D721Med (cell line): ENCODE measurements at regions not wholly inside any gene's neighbourhood (a gene's known extent, or its start where the extent isn't known, plus 50 kb on each side); places are given as distances from the start of the nearest gene placed in this dataset.

Source experiments
- DNase-seq: peaks from one replicate; pipeline ENCODE4 v3.0.0; 2011; ENCODE audit warnings: low spot score; ENCODE audit not compliant: insufficient read length
- FAIRE-seq: peaks from 2 replicates; lab custom pipeline; 2011; peaks lifted over from hg19 to GRCh38; lab: Jason Lieb, UNC
- TF ChIP-seq, protein P1 (sequence below): IDR thresholded peaks from 2 replicates; pipeline ENCODE4 v1.5.1; 2012; ENCODE audit warnings: mild to moderate bottlenecking, control low read depth; ENCODE audit not compliant: insufficient read depth; ENCODE audit errors: missing control alignments

DNA sequence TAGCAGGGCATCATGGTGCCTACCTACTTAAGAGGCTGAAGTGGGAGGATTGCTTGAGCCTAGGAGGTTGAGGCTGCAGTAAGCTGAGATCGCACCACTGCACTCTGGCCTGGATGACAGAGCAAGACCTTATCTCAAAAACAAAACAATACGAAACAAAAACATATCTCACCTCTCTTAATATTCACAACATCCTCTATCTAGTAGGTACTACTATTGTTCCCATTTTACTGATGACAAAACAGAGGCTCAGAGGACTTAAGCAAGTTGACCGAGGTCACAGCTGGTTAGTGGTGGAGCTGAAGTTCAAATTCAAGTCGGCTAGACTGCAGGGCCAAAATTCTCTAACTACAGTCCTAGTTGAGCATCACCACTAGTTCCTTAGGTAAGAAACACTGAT is 172.3 kb upstream of the EEA1 start:
- FAIRE-seq (no peak), DNase-seq (no peak)
- TF ChIP-seq, protein P1, sequence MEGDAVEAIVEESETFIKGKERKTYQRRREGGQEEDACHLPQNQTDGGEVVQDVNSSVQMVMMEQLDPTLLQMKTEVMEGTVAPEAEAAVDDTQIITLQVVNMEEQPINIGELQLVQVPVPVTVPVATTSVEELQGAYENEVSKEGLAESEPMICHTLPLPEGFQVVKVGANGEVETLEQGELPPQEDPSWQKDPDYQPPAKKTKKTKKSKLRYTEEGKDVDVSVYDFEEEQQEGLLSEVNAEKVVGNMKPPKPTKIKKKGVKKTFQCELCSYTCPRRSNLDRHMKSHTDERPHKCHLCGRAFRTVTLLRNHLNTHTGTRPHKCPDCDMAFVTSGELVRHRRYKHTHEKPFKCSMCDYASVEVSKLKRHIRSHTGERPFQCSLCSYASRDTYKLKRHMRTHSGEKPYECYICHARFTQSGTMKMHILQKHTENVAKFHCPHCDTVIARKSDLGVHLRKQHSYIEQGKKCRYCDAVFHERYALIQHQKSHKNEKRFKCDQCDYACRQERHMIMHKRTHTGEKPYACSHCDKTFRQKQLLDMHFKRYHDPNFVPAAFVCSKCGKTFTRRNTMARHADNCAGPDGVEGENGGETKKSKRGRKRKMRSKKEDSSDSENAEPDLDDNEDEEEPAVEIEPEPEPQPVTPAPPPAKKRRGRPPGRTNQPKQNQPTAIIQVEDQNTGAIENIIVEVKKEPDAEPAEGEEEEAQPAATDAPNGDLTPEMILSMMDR, result no peak

DNA sequence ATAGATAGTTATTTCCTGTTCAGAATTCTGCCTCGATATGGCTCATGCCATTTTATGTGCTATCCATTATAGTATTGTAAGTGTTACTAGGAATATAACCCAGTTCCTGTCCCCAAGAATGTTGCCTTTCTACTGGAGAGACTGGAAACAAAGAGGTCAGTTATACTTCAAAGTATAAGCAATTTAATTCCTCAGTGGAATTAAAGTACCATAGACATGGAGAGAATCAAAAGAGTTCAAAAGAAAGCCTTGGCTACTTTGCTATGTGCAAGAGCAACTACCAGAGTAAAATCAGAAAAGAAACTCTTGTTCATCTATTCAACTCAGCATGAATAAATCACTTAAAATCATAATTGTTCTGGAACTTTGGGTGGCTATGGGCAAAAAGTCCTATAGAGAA is 173.2 kb upstream of the EEA1 start:
- TF ChIP-seq, protein P1, result no peak
- FAIRE-seq (no peak), DNase-seq (no peak)

DNA sequence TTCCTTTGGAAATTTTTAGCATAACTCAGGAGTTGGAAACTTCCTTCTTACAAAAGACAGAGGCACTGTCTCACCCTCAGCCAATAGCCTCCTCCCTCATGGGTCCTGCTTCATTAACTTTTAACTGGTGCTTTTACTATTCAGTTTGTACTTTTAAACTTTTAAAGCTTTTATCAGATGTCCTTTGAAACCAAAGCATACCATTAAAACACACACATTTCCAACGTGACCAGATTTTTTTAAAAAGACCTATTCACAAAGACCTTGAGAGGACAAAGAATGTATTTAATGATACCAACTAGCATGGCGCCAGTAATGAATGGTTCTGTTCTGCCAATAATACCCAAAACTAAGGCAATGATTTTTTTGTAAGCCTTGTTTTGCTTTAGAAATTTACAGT is 173.6 kb upstream of the EEA1 start:
- FAIRE-seq (no peak), DNase-seq (no peak)
- TF ChIP-seq, protein P1, result no peak

DNA sequence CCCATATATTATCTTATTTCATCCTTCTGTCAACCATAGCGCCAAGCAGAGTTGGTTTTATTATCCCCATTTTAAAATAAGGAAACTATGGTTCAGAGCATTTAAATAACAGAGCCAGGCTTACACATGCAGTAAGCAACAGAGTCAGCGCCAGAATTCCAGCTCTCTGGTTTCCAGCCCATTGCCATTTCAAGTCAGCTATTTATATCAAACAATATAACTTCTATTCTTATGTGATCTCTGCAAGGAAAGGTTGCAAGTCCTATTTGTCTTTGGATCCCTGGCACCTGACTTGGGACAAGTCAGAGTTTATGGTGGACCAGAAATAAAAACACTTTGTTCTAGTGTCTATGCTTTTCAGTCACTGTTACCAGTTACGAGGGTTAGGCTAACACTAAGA is 174.1 kb upstream of the EEA1 start:
- TF ChIP-seq, protein P1, result no peak
- FAIRE-seq, result no peak
- no peak for DNase-seq

DNA sequence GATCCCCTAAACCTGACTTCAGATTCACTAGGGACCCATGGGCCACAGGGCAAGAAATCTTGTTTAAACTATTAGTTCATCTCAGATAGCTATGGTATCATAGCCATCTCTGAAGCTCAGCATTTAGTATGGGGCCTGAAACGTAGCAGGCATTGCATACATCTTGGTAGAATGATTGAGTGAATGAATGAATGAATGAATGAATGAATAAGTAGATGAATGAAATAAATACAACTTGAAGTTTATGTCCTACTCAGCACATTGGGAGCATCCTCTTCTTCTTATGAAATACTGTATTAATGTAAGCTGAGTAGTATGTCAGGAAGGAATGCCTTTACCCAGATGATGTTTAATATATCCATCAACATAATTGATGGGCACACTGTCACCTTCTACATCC is 175.4 kb upstream of the EEA1 start:
- DNase-seq (no peak), FAIRE-seq (no peak)
- TF ChIP-seq, protein P1, result no peak

DNA sequence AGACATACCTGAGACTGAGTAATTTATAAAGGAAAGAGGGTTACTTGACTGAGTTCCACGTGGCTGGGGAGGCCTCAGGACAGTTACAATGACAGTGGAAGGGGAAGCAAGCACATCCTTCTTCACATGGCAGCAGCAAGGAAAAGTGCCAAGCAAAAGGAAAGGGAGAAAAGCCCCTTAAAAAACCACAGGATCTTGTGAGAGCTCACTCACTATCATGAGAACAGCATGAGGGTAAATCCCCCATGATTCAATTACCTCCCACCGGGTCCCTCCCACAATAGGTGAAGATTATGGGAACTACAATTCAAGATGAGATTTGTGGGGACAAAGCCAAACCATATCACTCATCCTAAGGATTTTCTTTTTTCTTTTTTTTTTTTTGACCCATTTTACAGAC is 177.8 kb upstream of the EEA1 start:
- TF ChIP-seq, protein P1, result no peak
- no peak for FAIRE-seq
- DNase-seq, result no peak

DNA sequence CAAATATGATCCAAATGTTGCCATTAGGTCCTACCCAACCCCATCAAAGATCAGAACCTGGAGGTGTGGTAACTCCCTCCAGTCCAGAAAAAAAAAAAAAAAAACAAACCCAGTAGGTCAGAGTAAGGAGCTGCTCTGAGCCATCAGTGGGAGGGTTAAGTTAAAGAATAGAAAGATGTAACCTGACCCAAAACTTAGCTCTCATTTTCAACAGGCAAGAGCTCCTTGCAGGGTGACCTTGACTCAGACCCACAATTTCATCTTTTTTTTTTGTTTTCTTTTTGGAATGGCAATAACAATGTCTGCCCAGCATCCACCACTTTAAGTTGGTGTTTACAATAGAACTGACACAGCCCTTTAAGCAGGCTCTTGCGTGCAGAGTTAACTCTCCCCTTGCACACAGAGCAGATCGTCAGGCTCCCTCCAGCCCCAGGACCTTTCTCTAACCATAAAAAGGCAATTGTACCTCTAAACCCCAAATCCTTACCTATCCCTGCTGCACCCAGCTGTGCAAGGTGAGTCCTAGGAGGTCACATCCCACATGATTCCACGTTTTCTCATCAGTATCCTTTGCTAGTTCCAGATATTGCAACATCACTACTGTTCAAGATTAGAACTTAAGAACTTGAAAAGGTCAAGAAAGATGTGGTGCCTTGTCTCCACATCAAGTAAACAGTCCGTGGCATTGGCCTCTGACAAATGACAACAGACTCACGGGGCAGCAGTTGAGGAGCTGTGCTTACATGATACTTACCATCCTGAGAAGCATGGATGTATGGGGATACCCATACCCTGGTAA is 178.6 kb upstream of the EEA1 start:
- FAIRE-seq (no peak), DNase-seq (no peak)
- TF ChIP-seq, protein P1, result no peak
